Left ventricle myocardium superior (tissue), 1 donor: ENCODE measurements at regions not wholly inside any gene's neighbourhood (a gene's known extent, or its start where the extent isn't known, plus 50 kb on each side); places are given as distances from the start of the nearest gene placed in this dataset.

Source experiments
- ATAC-seq: fragments of 200-7000 bp; cut with Tn5 transposase; one replicate; pipeline ENCODE4 v1.9.1; 2020; ENCODE audit warnings: mild to moderate bottlenecking, moderate library complexity
- DNase-seq: peaks from one replicate; pipeline ENCODE4 v3.0.0-alpha.2; 2020
- intact Hi-C: fragments of 100-400 bp; cut with micrococcal nuclease; formaldehyde crosslinking; loops from one replicate; pipeline ENCODE4 v1.11.0; 2022
- donor health status: DM: no; HTN: yes; CAD: no; lungs with severe emphysema.

- DNase-seq (no peak), ATAC-seq (no peak)
- intact Hi-C loops, result no loop called here
Measured at GRCh38 chr2:6747433-6747832, 118.3 kb downstream of the CMPK2 start.

- intact Hi-C loops, result no loop called here
- ATAC-seq (no peak), DNase-seq (no peak)
Measured at GRCh38 chr2:6748406-6749067, 117.2 kb downstream of the CMPK2 start.

- ATAC-seq (no peak), DNase-seq (no peak)
- intact Hi-C loops, result loop anchor here (10.0 kb wide), 1 partner anchor 385 kb away; no protein-coding TSS in a partner anchor
Measured at GRCh38 chr2:6749962-6750361, 115.7 kb downstream of the CMPK2 start.

GRCh38 chr2:6750411-6751158, 115.1 kb downstream of the CMPK2 start:
- no peak for DNase-seq
- intact Hi-C loops, result loop anchor here (10.0 kb wide), 1 partner anchor 386 kb away; no protein-coding TSS in a partner anchor
- ATAC-seq, result no peak

DNA sequence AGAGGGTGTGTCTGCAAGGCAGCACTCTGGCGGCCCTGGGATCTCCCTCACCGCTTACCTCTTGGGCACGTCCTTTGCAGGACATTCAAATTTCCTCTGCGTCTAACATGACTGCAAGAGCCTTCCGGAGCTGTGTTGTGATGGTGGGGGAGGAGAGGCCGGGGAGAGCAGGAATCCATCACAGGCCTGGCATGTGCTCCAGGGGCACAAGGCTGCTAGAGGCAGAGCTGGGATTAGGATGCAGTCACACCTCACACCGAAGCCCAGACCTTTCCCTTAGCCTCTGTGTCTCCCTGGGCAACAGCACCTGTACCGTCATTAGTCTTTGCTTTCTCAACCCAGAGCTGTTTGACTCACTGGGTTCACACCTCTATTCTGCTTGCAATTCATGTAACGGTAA, 111.3 kb downstream of the CMPK2 start:
- intact Hi-C loops, result loop anchor here (10.0 kb wide), 1 partner anchor 390 kb away; no protein-coding TSS in a partner anchor
- ATAC-seq, result no peak
- no peak for DNase-seq

- no peak for ATAC-seq
- intact Hi-C loops, result loop anchor here (10.0 kb wide), 1 partner anchor 391 kb away; no protein-coding TSS in a partner anchor
- no peak for DNase-seq
Measured at GRCh38 chr2:6755456-6755855, 110.3 kb downstream of the CMPK2 start.

- DNase-seq, result no peak
- intact Hi-C loops, result loop anchor here (10.0 kb wide), 1 partner anchor 392 kb away; no protein-coding TSS in a partner anchor
- no peak for ATAC-seq
Measured at GRCh38 chr2:6757215-6757614, 108.5 kb downstream of the CMPK2 start.

DNA sequence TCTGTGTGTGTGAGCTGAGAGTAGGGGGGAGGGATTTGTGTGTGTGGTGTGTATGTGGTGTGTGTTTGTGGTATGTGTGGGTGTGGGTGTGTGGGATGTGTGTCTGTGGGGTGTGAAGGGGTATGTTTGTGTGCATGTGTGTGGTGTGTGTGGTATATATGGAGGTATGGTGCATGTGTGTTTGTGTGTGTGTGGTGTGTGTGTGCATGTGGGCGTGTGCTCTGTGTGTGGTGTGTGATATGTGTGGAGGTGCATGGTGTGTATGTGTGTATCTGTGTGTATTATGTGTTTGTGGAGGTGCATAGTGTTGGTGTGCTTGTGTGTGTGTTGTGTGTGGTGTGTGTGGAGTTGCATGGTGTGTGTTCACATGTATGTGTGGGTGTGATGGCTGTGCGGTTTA, 106.0 kb downstream of the CMPK2 start:
- no peak for ATAC-seq
- no peak for DNase-seq
- intact Hi-C loops, result loop anchor here (10.0 kb wide), 1 partner anchor 395 kb away; no protein-coding TSS in a partner anchor

DNA sequence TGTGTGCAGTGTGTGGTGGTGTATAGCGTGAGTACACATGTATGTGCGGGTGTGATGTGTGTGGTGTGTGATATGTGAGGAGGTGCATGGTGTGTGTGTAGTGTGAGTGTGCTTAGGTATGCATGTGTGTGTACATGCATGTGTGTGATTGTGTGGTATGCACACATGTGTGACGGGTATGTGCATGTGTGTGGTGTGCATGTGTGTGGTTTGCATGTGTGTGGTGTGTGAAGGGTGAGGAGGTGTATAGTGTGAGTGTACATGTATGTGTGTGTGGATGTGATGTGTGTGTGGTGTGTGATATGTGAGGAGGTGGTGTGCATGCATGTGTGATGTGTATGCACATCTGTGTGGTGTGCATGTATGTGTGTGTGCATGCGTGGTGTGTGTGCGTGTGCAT, 105.6 kb downstream of the CMPK2 start:
- intact Hi-C loops, result no loop called here
- ATAC-seq, result no peak
- DNase-seq, result no peak

- intact Hi-C loops, result no loop called here
- DNase-seq, result no peak
- no peak for ATAC-seq
Measured at GRCh38 chr2:6764968-6765723, 100.6 kb downstream of the CMPK2 start.

GRCh38 chr2:6769346-6769745, 96.4 kb downstream of the CMPK2 start:
- intact Hi-C loops, result no loop called here
- no peak for DNase-seq
- no peak for ATAC-seq

DNA sequence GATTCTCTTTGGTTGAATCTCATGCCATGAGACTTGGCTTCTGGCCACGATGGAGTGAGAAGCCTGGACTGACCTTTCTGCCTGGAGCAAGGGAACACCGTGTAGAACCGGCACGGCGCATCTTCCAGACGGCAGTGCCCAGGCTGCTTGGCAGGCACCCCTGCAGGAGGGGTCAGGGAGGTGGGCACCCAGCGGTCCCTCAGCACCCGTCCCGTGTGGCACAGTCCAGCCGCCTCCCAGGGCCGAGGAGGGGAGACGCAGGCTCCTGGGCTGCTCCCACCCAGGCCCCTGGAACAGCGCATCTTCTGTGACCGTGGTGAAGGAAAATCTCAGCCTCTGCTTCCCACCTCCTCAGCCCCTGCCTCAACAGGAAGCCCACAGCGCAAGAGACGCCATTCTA, 95.7 kb downstream of the CMPK2 start:
- DNase-seq (no peak), ATAC-seq (no peak)
- intact Hi-C loops, result loop anchor here (5.0 kb wide), 1 partner anchor 418 kb away; no protein-coding TSS in a partner anchor

DNA sequence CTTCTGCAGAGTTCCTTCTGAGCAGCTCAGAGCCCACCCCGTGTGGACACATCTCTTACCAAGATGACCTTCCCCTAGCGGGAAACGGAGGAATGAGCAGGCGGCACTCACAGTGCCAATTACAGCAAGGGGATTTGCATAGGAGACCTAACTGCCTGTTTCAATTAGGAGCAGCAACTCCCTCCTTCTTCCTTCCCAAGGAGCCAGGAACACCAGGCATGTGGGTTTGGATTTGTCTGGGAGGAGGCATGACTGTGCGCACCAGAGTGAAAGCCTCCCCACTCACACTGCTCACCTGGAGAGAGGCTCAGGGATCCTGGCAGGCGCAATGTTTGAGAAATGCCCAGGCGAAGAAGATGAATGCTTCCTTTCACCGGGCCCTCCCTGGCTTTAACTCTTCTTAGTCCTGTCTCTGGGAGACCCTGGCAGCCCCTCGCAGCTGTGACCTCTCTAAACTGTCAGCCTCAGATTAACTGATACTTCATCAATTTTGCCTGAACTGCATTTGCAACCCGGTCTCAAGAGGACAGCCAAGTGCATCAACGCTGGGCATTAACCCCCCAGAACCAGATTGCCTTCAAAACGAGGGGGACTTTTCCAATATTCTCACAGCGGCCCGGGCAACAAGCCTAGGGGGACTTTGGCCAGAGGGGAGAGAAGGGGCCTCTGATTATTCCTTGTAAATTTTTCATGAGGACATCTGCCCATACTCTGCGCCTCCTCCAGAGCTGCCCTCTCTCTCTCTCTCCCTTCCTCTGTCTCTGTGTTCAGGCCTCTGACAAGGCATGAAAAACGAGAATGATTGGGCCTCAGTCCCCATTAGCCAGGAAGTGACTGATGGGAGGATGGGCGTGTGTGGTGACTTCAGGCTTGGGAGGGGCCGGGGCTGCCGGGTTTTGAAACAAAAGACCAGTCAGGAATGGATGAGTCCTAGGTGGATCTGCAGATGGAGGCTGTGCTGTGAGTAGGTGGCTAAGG, 93.8 kb downstream of the CMPK2 start:
- intact Hi-C loops, result loop anchor here (5.0 kb wide), 1 partner anchor 420 kb away; no protein-coding TSS in a partner anchor
- DNase-seq (no peak), ATAC-seq (peak; percentile 39)

DNA sequence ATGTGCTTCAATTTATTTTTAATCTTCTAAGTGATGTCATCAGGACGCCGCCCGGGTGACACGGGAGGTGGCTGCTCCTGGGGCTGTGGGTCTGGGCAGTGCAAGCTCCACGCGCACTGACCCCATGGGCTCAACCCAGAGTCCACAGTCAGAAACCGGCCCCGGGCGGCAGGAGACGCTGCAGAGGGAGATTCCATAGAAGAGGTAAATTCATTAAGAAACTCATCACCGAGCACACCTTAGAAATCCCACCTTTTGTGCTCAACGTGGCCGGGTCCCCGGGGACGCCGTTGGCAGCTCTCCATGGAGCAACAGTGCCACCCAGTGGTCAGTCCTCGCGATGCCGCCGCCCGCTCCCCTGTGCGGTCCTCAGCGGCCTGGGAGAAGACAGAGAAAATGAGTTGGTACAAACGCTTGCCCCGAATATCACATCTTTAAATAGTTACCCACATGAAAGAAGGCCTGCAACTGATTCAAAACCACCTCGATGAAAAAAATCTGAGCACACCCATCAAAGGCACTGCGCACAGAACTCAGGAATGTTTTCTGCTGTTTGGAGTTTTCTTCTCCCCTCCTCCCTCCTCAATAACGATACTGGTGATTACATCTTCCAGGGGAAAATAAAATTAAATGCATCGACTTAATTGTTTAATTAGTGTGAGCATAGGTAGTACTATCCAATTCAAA, 92.6 kb downstream of the CMPK2 start:
- peak; percentile 90 for ATAC-seq
- intact Hi-C loops, result loop anchor here (5.0 kb wide), 1 partner anchor 421 kb away; no protein-coding TSS in a partner anchor
- DNase-seq, result peak; percentile 72

DNA sequence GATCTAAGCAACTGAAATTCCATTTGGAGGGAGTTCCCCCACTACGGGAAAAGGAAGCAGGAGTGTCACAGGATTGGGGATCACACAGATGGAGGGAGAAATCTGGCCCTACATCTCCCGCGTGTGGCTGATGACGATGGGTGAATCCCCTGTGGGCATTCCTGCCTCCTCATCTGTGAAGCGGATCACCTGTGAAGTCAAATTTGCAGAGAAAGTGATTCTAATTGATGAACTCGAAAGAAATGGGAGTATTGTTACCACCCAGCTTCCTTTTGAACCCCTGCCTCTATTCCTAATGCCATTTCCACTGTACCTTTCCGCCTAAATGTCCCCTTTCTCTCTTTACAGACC, 92.0 kb downstream of the CMPK2 start:
- ATAC-seq, result no peak
- no peak for DNase-seq
- intact Hi-C loops, result loop anchor here (5.0 kb wide), 1 partner anchor 421 kb away; no protein-coding TSS in a partner anchor

DNA sequence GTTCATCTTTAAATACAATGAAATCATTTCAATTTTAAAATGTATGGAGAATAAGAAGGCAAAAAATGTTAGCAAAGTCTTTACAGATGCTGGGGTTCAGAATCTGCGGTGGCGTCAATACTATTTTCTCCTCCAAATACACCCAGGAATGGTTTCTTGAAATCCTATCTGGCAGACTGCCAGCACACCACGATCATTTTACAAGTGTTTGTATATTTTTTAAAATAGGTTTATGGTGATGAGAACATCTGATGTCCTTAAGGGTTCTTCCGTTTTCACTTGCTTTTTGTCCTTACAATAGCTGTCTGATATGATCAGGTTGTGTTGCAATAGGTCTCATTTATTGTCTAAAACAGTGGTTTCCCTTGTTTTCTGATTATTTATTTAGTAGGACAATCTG, 89.6 kb downstream of the CMPK2 start:
- no peak for DNase-seq
- ATAC-seq, result no peak
- intact Hi-C loops, result no loop called here

- intact Hi-C loops, result no loop called here
- no peak for DNase-seq
Measured at GRCh38 chr2:6777626-6778025, 88.1 kb downstream of the CMPK2 start.

GRCh38 chr2:6780765-6781274, 84.9 kb downstream of the CMPK2 start:
- intact Hi-C loops, result no loop called here
- DNase-seq, result peak; percentile 68
- ATAC-seq, result peak; percentile 73

More at GRCh38 chr2:6777626-6778025, 88.1 kb downstream of the CMPK2 start:
- no peak for ATAC-seq
